ENCODE measurements at regions not wholly inside any gene's neighbourhood (a gene's known extent, or its start where the extent isn't known, plus 50 kb on each side); places are given as distances from the start of the nearest gene placed in this dataset.
A peak's percentile ranks its signal among the peaks of the same experiment; 100 is the strongest.

- H3K4me3 ChIP-seq (ENCODE audit: low read depth, low read length): no peak overlapping the region
- no peak for TF ChIP-seq CTCF (IDR thresholded peaks at IDR 0.05; ENCODE audit: insufficient read depth, low read length, missing control alignments)
- DNase-seq (ENCODE audit: low read depth, low spot score): peak; percentile 14
- ChIA-PET POLR2A (no interaction called here), CTCF (interaction anchor here (1.3 kb wide), 1 partner anchor 10 kb away, joined by 4 read pairs; no protein-coding TSS in a partner anchor)
Observed at GRCh38 chr2:133986081-133986837, 267.6 kb upstream of the MGAT5 start.

GRCh38 chr2:133986881-133987795 lies 266.7 kb upstream of the MGAT5 start:
- TF ChIP-seq CTCF (IDR thresholded peaks at IDR 0.05; ENCODE audit: insufficient read depth, low read length, missing control alignments): no peak
- no peak overlapping the region for H3K4me3 ChIP-seq (ENCODE audit: low read depth, low read length)
- DNase-seq (ENCODE audit: low read depth, low spot score): no peak
- POLR2A ChIA-PET: no interaction called here
- CTCF ChIA-PET: interaction anchor here (1.3 kb wide), 1 partner anchor 11 kb away, joined by 4 read pairs; no protein-coding TSS in a partner anchor

GRCh38 chr2:133988316-133988891 lies 265.5 kb upstream of the MGAT5 start:
- ChIA-PET POLR2A (no interaction called here), CTCF (no interaction called here)
- DNase-seq (ENCODE audit: low read depth, low spot score): no peak

GRCh38 chr2:133991606-133992168 lies 262.2 kb upstream of the MGAT5 start:
- no peak for DNase-seq (ENCODE audit: low read depth, low spot score)
- H3K4me3 ChIP-seq (ENCODE audit: low read depth, low read length): no peak overlapping the region
- ChIA-PET CTCF (interaction anchor here (1.3 kb wide), 1 partner anchor 20 kb away, joined by 3 read pairs; no protein-coding TSS in a partner anchor), POLR2A (no interaction called here)
- TF ChIP-seq CTCF (IDR thresholded peaks at IDR 0.05; ENCODE audit: insufficient read depth, low read length, missing control alignments): no peak

More at GRCh38 chr2:133988316-133988891, 265.5 kb upstream of the MGAT5 start:
- TF ChIP-seq CTCF (IDR thresholded peaks at IDR 0.05; ENCODE audit: insufficient read depth, low read length, missing control alignments): no peak
- no peak overlapping the region for H3K4me3 ChIP-seq (ENCODE audit: low read depth, low read length)

- no peak for TF ChIP-seq CTCF (IDR thresholded peaks at IDR 0.05; ENCODE audit: insufficient read depth, low read length, missing control alignments)
- ChIA-PET CTCF (no interaction called here), POLR2A (no interaction called here)
- DNase-seq (ENCODE audit: low read depth, low spot score): no peak
- H3K4me3 ChIP-seq (ENCODE audit: low read depth, low read length): no peak overlapping the region
Observed at GRCh38 chr2:133992454-133992853, 261.4 kb upstream of the MGAT5 start.

All from AG04449 (cell line).